Astrocyte of the spinal cord (primary cell): ENCODE measurements at regions not wholly inside any gene's neighbourhood (a gene's known extent, or its start where the extent isn't known, plus 50 kb on each side); places are given as distances from the start of the nearest gene placed in this dataset.
A peak's percentile ranks its signal among the peaks of the same experiment; 100 is the strongest.

Experiments
- DNase-seq: peaks from one replicate; pipeline ENCODE4 v3.0.0; 2011; ENCODE audit warnings: low read depth, low spot score
- H3K4me3 ChIP-seq: 2 replicates; pipeline ENCODE4 v1.5.1; 2011; ENCODE audit warnings: low read depth, mild to moderate bottlenecking, low read length, moderate library complexity
- CTCF ChIP-seq: IDR thresholded peaks from 2 replicates; pipeline ENCODE4 v1.5.1; 2012; ENCODE audit warnings: low read depth, mild to moderate bottlenecking, low read length, inconsistent platforms
- in situ Hi-C: cut with HindIII; loops from 2 replicates; pipeline ENCODE4 v1.10.0; 2017; ENCODE audit warnings: low sequenced_read_pairs

GRCh38 chr12:93984005-93984404 lies 164.4 kb upstream of the PLXNC1 start:
- no peak overlapping the region for H3K4me3 ChIP-seq
- in situ Hi-C loops, result no loop called here
- TF ChIP-seq CTCF, result no peak
- DNase-seq, result no peak

GRCh38 chr12:93989949-93990348 lies 158.4 kb upstream of the PLXNC1 start:
- no peak for TF ChIP-seq CTCF
- in situ Hi-C loops, result no loop called here
- H3K4me3 ChIP-seq, result no peak overlapping the region
- no peak for DNase-seq

GRCh38 chr12:93990832-93991803 lies 157.3 kb upstream of the PLXNC1 start:
- DNase-seq, result peak; percentile 62
- H3K4me3 ChIP-seq, result no peak overlapping the region
- peak; percentile 68 for TF ChIP-seq CTCF
- in situ Hi-C loops, result no loop called here

- TF ChIP-seq CTCF, result no peak
- in situ Hi-C loops, result no loop called here
Measured at GRCh38 chr12:93991829-93992461, 156.4 kb upstream of the PLXNC1 start.

GRCh38 chr12:93994721-93995120 lies 153.7 kb upstream of the PLXNC1 start:
- TF ChIP-seq CTCF, result no peak

More at GRCh38 chr12:93991829-93992461, 156.4 kb upstream of the PLXNC1 start:
- H3K4me3 ChIP-seq, result no peak overlapping the region
- DNase-seq, result no peak

GRCh38 chr12:93996321-93996720 lies 152.1 kb upstream of the PLXNC1 start:
- H3K4me3 ChIP-seq, result no peak overlapping the region
- no peak for DNase-seq
- in situ Hi-C loops, result no loop called here
- TF ChIP-seq CTCF, result no peak

More at GRCh38 chr12:93994721-93995120, 153.7 kb upstream of the PLXNC1 start:
- in situ Hi-C loops, result no loop called here
- no peak for DNase-seq
- H3K4me3 ChIP-seq, result no peak overlapping the region
